ENCODE measurements at regions not wholly inside any gene's neighbourhood (a gene's known extent, or its start where the extent isn't known, plus 50 kb on each side); places are given as distances from the start of the nearest gene placed in this dataset.
"Not testable (repeated sequence)": the region's sequence is repeated elsewhere in the genome, so short reads cannot be mapped to it uniquely, and the experiment has no call there.

- no peak for DNase-seq
- Mint-ChIP-seq H3K4me1 (peaks cover 19% of the 10 kb centered on the region), H3K27me3 (ENCODE audit: low read depth, poor library complexity) (peaks cover 12% of the 10 kb centered on the region), H3K36me3 (ENCODE audit: low read depth) (peaks cover 17% of the 10 kb centered on the region), H3K9me3 (peaks cover 28% of the 10 kb centered on the region), H3K4me3 (no peak overlapping the region), H3K27ac (no peak overlapping the region)
- TF ChIP-seq CTCF (IDR thresholded peaks at IDR 0.05) = no peak
Measured at GRCh38 chr15:60280259-60280658, 117.5 kb downstream of the ANXA2 start.

- DNase-seq = no peak
- Mint-ChIP-seq H3K36me3 (ENCODE audit: low read depth) (no peaks in the 10 kb centered on the region), H3K9me3 (no peaks in the 10 kb centered on the region), H3K27ac (no peak overlapping the region), H3K4me3 (no peak overlapping the region), H3K27me3 (ENCODE audit: low read depth, poor library complexity) (peaks cover 20% of the 10 kb centered on the region), H3K4me1 (peaks cover 8% of the 10 kb centered on the region)
- no peak for TF ChIP-seq CTCF (IDR thresholded peaks at IDR 0.05)
Measured at GRCh38 chr15:60283936-60284335, 113.8 kb downstream of the ANXA2 start.

DNA sequence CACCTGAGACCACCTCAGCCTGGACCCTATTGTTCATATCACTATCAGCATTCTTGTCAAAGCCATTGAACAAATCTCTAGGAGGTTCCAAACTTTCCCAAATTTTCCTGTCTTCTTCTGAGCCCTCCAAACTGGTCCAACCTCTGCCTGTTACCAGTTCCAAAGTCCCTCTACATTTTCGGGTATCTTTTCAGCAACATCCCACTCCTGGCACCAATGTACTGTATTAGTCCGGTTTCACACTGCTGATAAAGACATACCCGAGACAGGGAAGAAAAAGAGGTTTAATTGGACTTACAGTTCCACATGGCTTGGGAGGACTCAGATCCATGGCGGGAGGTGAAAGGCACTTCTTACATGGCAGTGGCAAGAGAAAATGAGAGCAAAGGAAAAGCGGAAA is 101.9 kb downstream of the ANXA2 start:
- DNase-seq; H3K27me3 Mint-ChIP-seq (ENCODE audit: low read depth, poor library complexity); H3K4me3 Mint-ChIP-seq; H3K27ac Mint-ChIP-seq: not testable (repeated sequence)
- H3K36me3 Mint-ChIP-seq (ENCODE audit: low read depth) = peaks cover 11% of the 10 kb centered on the region
- H3K4me1 Mint-ChIP-seq = peaks cover 13% of the 10 kb centered on the region
- peaks cover 28% of the 10 kb centered on the region for H3K9me3 Mint-ChIP-seq

- no peak overlapping the region for H3K4me3 Mint-ChIP-seq
- DNase-seq = no peak
- no peak overlapping the region for H3K27ac Mint-ChIP-seq
- H3K4me1 Mint-ChIP-seq = peaks cover 13% of the 10 kb centered on the region
- H3K36me3 Mint-ChIP-seq (ENCODE audit: low read depth) = peaks cover 11% of the 10 kb centered on the region
- peaks cover 2% of the 10 kb centered on the region for H3K27me3 Mint-ChIP-seq (ENCODE audit: low read depth, poor library complexity)
- TF ChIP-seq CTCF (IDR thresholded peaks at IDR 0.05) = no peak
- peaks cover 28% of the 10 kb centered on the region for H3K9me3 Mint-ChIP-seq
Measured at GRCh38 chr15:60297047-60297446, 100.7 kb downstream of the ANXA2 start.
